Chondrocyte (in vitro differentiated cells): ENCODE measurements at regions not wholly inside any gene's neighbourhood (a gene's known extent, or its start where the extent isn't known, plus 50 kb on each side); places are given as distances from the start of the nearest gene placed in this dataset.

Experiments
- DNase-seq: peaks from one replicate; pipeline ENCODE4 v3.0.0; 2021; ENCODE audit warnings: mixed read lengths, low spot score
- H3K27ac Mint-ChIP-seq: one replicate; pipeline ENCODE4 v1.8.0; 2021; ENCODE audit warnings: mild to moderate bottlenecking, moderate library complexity, mixed read lengths; ENCODE audit not compliant: unreplicated experiment
- H3K27me3 Mint-ChIP-seq: 2 replicates; pipeline ENCODE4 v1.8.0; 2021; ENCODE audit warnings: low read depth, mixed read lengths
- H3K36me3 Mint-ChIP-seq: 2 replicates; pipeline ENCODE4 v1.8.0; 2021; ENCODE audit warnings: low read depth, mixed read lengths
- H3K4me1 Mint-ChIP-seq: 2 replicates; pipeline ENCODE4 v1.8.0; 2021; ENCODE audit warnings: low read depth, mild to moderate bottlenecking, mixed read lengths
- H3K4me3 Mint-ChIP-seq: one replicate; pipeline ENCODE4 v1.8.0; 2021; ENCODE audit warnings: mild to moderate bottlenecking, moderate library complexity, mixed read lengths; ENCODE audit not compliant: unreplicated experiment
- H3K9me3 Mint-ChIP-seq: 2 replicates; pipeline ENCODE4 v1.8.0; 2021; ENCODE audit warnings: low read depth, mixed read lengths
- TF ChIP-seq, protein P1 (sequence below): fragments of 200-600 bp; sonication (generic); IDR thresholded peaks from 2 replicates; pipeline ENCODE4 v1.5.0; 2021; ENCODE audit warnings: antibody characterized with exemption, mild to moderate bottlenecking, moderate library complexity

DNA sequence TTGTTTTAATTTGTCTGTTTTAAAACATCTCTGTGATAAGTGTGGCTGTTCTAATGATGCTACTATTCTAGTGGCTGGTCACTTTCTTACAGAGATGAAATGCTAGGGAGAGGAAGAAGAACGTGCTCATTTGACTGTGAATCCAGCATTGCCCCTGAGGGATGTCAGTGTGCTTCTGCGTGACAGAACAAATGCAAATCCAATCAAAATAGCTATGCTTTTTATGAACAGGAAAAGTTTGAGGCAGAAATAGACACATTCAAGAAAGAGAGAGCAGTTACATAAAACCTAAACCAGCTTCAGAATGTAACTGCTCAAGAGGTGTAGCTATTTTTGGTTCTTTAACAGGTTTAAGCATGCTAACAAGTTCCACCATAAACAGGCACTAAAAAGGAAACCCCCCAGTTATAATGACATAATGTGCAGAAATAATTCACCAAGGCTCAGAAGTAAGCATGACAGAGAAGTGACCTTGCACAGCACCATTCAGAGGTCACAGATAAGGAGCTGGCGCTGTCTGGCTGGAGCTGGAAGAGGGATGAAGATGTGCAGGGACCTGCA, 385.3 kb downstream of the EPM2A start:
- Mint-ChIP-seq H3K36me3 (no peaks in the 10 kb centered on the region), H3K9me3 (no peaks in the 10 kb centered on the region), H3K4me1 (no peaks in the 10 kb centered on the region), H3K27ac (no peak overlapping the region), H3K27me3 (peaks cover 14% of the 10 kb centered on the region), H3K4me3 (no peak overlapping the region)
- DNase-seq = no peak
- TF ChIP-seq, protein P1, sequence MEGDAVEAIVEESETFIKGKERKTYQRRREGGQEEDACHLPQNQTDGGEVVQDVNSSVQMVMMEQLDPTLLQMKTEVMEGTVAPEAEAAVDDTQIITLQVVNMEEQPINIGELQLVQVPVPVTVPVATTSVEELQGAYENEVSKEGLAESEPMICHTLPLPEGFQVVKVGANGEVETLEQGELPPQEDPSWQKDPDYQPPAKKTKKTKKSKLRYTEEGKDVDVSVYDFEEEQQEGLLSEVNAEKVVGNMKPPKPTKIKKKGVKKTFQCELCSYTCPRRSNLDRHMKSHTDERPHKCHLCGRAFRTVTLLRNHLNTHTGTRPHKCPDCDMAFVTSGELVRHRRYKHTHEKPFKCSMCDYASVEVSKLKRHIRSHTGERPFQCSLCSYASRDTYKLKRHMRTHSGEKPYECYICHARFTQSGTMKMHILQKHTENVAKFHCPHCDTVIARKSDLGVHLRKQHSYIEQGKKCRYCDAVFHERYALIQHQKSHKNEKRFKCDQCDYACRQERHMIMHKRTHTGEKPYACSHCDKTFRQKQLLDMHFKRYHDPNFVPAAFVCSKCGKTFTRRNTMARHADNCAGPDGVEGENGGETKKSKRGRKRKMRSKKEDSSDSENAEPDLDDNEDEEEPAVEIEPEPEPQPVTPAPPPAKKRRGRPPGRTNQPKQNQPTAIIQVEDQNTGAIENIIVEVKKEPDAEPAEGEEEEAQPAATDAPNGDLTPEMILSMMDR = no peak

DNA sequence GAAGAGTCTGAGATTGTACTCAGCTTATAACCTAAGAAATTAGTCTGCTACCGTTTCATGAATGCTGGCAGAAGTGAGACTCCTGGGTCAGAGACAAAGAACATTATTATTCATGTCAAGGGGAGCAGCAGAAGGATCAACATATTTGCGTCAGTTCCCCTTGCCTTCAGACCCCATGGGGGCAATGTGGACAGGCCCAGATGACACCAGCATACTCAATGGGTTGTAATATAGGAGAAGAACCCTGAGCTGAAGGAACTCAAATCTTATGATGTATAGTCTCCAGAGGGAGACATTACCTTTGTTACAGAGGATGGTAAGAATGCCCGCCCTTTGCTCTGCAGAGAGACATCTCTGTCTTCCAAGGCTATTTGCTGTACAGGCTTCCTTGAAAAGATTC, 384.4 kb downstream of the EPM2A start:
- Mint-ChIP-seq H3K4me1 (no peaks in the 10 kb centered on the region), H3K27me3 (peaks cover 14% of the 10 kb centered on the region), H3K9me3 (no peaks in the 10 kb centered on the region), H3K27ac (no peak overlapping the region), H3K4me3 (no peak overlapping the region), H3K36me3 (no peaks in the 10 kb centered on the region)
- no peak for DNase-seq
- TF ChIP-seq, protein P1 = no peak

DNA sequence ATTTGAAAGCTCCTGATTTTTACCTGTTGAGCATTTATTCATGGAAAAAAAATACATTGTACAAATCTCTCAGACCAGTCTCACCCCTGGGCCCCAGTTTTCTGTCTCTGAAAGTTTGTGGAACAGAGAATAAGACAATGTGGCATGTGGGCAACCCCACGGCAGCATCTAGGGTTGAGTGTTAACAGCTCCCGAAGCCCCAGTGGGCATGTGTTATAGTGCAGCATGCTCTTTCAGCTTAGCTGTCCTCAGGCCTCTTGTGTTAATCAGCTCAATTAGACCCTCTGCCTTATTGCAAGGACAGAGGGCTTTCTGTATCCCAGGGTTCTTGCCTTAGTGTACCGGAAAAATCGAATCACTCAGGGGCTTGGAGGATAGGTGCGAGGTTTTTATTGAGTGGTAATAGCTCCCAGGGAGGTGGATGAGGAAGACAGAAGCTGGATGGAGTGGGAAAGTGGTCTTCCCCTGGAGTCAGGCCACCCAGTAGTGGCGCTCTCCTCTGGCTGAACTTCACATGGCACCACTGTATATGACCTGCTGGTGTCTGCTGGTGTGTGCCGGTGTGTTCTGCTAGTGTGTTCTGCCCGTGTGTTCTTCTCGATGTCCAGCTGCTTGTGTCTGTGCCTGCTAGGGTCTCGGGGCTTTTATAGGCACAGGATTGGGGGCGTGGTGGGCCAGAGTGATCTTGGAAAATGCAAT, 382.8 kb downstream of the EPM2A start:
- Mint-ChIP-seq H3K4me3 (no peak overlapping the region), H3K27ac (no peak overlapping the region), H3K36me3 (no peaks in the 10 kb centered on the region), H3K9me3 (no peaks in the 10 kb centered on the region), H3K4me1 (no peaks in the 10 kb centered on the region), H3K27me3 (peaks cover 11% of the 10 kb centered on the region)
- DNase-seq = no peak
- TF ChIP-seq, protein P1 = no peak

DNA sequence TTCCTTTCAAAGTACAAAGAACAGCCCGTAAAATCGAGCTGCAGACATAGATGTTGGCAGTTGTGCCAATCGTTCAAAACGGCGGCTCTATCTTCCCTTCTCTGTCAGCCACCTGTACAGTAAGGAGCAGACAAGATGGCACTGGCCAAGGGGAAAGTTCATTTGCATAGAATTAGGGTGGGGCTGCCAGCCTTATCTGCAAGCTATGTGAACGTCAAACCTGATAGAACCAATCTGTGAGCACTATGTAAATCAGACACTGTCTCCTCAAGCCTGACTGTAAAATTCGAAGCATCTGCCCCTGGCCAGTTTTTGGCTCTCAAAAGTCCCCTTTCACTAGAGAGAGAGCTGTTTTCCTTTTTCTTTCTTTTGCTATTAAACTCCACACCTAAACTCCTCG, 374.5 kb downstream of the EPM2A start:
- Mint-ChIP-seq H3K36me3 (no peaks in the 10 kb centered on the region), H3K27ac (no peak overlapping the region), H3K27me3 (no peaks in the 10 kb centered on the region), H3K4me3 (no peak overlapping the region), H3K4me1 (no peaks in the 10 kb centered on the region), H3K9me3 (no peaks in the 10 kb centered on the region)
- TF ChIP-seq, protein P1 = no peak
- no peak for DNase-seq

DNA sequence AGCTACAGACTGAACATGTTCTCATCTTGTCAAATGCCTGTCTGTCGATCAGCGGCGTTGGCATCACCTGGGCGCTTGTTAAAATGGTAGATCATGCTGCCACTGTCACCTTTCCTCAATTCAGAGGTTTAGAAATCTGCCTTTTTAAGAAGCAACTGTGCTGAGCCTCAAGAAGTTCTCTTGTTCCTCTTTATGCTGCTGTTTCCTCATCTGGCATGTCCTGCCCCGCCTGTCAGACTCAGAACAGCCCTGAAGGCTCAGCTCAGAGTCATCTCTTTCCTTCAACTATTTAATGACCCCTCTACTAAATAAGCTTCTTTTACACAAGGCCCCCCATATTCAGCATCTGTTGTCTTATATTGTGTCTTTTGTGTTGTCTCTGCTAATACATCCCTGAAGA, 368.2 kb downstream of the EPM2A start:
- TF ChIP-seq, protein P1 = no peak
- no peak overlapping the region for H3K27ac Mint-ChIP-seq
- DNase-seq = no peak
- peaks cover 10% of the 10 kb centered on the region for H3K27me3 Mint-ChIP-seq
- H3K9me3 Mint-ChIP-seq = no peaks in the 10 kb centered on the region
- H3K4me3 Mint-ChIP-seq = no peak overlapping the region
- no peaks in the 10 kb centered on the region for H3K36me3 Mint-ChIP-seq
- no peaks in the 10 kb centered on the region for H3K4me1 Mint-ChIP-seq
